Osteoblast (primary cell): ENCODE measurements at regions not wholly inside any gene's neighbourhood (a gene's known extent, or its start where the extent isn't known, plus 50 kb on each side); places are given as distances from the start of the nearest gene placed in this dataset.

Experiments
- DNase-seq: peaks from one replicate; pipeline ENCODE4 v3.0.0; 2011; ENCODE audit warnings: low spot score, mixed read lengths; ENCODE audit not compliant: insufficient read length; ENCODE audit errors: missing footprints
- H2AFZ ChIP-seq: 2 replicates; pipeline ENCODE4 v1.6.0; 2011; ENCODE audit warnings: mild to moderate bottlenecking, low read length
- H3K27ac ChIP-seq: 2 replicates; pipeline ENCODE4 v1.5.1; 2011; ENCODE audit warnings: mild to moderate bottlenecking, low read depth, low read length, moderate library complexity
- H3K27me3 ChIP-seq: 2 replicates; pipeline ENCODE4 v1.6.0; 2012; ENCODE audit warnings: mild to moderate bottlenecking, control low read depth, inconsistent platforms, low read length, moderate library complexity; ENCODE audit not compliant: insufficient read depth
- H3K36me3 ChIP-seq: 2 replicates; pipeline ENCODE4 v1.5.1; 2011; ENCODE audit warnings: mild to moderate bottlenecking, low read length, control low read depth, moderate library complexity; ENCODE audit not compliant: insufficient read depth
- H3K4me1 ChIP-seq: 2 replicates; pipeline ENCODE4 v1.5.1; 2011; ENCODE audit warnings: mild to moderate bottlenecking, low read length, control low read depth, moderate library complexity; ENCODE audit not compliant: insufficient read depth
- H3K4me2 ChIP-seq: 2 replicates; pipeline ENCODE4 v1.6.0; 2011; ENCODE audit warnings: mild to moderate bottlenecking, low read length; ENCODE audit not compliant: insufficient read depth
- H3K4me3 ChIP-seq: fragments of 200-600 bp; sonication (generic); 3 replicates; pipeline ENCODE4 v1.5.1; 2012; ENCODE audit warnings: mild to moderate bottlenecking, low read length, inconsistent platforms; ENCODE audit not compliant: insufficient read depth
- H3K79me2 ChIP-seq: 2 replicates; pipeline ENCODE4 v1.6.0; 2012; ENCODE audit warnings: mild to moderate bottlenecking, low read length, control low read depth, inconsistent platforms; ENCODE audit not compliant: insufficient read depth
- H3K9me3 ChIP-seq: 2 replicates; pipeline ENCODE4 v1.5.1; 2011; ENCODE audit warnings: low read depth, low read length, control low read depth
- H4K20me1 ChIP-seq: 2 replicates; pipeline ENCODE4 v1.6.0; 2012; ENCODE audit warnings: mild to moderate bottlenecking, low read length, control low read depth; ENCODE audit not compliant: insufficient read depth
- CTCF ChIP-seq: IDR thresholded peaks from 2 replicates; pipeline ENCODE4 v1.5.1; 2011; ENCODE audit warnings: mild to moderate bottlenecking, low read depth, low read length, moderate library complexity; ENCODE audit errors: extremely low read depth

GRCh38 chr2:143933946-143934569 is 585.9 kb downstream of the ZEB2 start:
- Histone ChIP-seq H3K79me2 (no peaks in the 10 kb centered on the region), H3K9me3 (no peaks in the 10 kb centered on the region), H3K36me3 (no peaks in the 10 kb centered on the region), H2AFZ (no peak overlapping the region), H3K27me3 (no peaks in the 10 kb centered on the region), H3K4me1 (peaks cover 3% of the 10 kb centered on the region), H4K20me1 (no peaks in the 10 kb centered on the region), H3K4me3 (no peak overlapping the region), H3K4me2 (no peak overlapping the region), H3K27ac (no peak overlapping the region)
- no peak for TF ChIP-seq CTCF
- no peak for DNase-seq

GRCh38 chr2:143930891-143931290 is 589.0 kb downstream of the ZEB2 start:
- H4K20me1 ChIP-seq = no peaks in the 10 kb centered on the region
- H3K4me3 ChIP-seq = no peak overlapping the region
- H3K4me1 ChIP-seq = no peaks in the 10 kb centered on the region
- H3K27ac ChIP-seq = no peak overlapping the region
- no peaks in the 10 kb centered on the region for H3K36me3 ChIP-seq
- no peaks in the 10 kb centered on the region for H3K27me3 ChIP-seq
- no peaks in the 10 kb centered on the region for H3K79me2 ChIP-seq
- H2AFZ ChIP-seq = no peak overlapping the region
- no peak for TF ChIP-seq CTCF
- DNase-seq = no peak
- H3K9me3 ChIP-seq = no peaks in the 10 kb centered on the region
- H3K4me2 ChIP-seq = no peak overlapping the region

- no peak overlapping the region for H3K4me2 ChIP-seq
- H3K79me2 ChIP-seq = no peaks in the 10 kb centered on the region
- H3K36me3 ChIP-seq = no peaks in the 10 kb centered on the region
- no peaks in the 10 kb centered on the region for H4K20me1 ChIP-seq
- no peaks in the 10 kb centered on the region for H3K9me3 ChIP-seq
- no peaks in the 10 kb centered on the region for H3K27me3 ChIP-seq
- H3K4me3 ChIP-seq = no peak overlapping the region
- H3K27ac ChIP-seq = no peak overlapping the region
- TF ChIP-seq CTCF = no peak
- no peaks in the 10 kb centered on the region for H3K4me1 ChIP-seq
- H2AFZ ChIP-seq = no peak overlapping the region
- DNase-seq = no peak
Observed at GRCh38 chr2:143928613-143929012, 591.3 kb downstream of the ZEB2 start.

- no peak overlapping the region for H3K4me2 ChIP-seq
- no peak for DNase-seq
- H3K4me1 ChIP-seq = no peaks in the 10 kb centered on the region
- TF ChIP-seq CTCF = no peak
- no peak overlapping the region for H3K27ac ChIP-seq
- H3K9me3 ChIP-seq = no peaks in the 10 kb centered on the region
- no peaks in the 10 kb centered on the region for H3K27me3 ChIP-seq
- H3K79me2 ChIP-seq = no peaks in the 10 kb centered on the region
- no peaks in the 10 kb centered on the region for H3K36me3 ChIP-seq
- H4K20me1 ChIP-seq = no peaks in the 10 kb centered on the region
- no peak overlapping the region for H2AFZ ChIP-seq
- no peak overlapping the region for H3K4me3 ChIP-seq
Observed at GRCh38 chr2:143928184-143928583, 591.7 kb downstream of the ZEB2 start.
